BE2C (cell line): ENCODE measurements at regions not wholly inside any gene's neighbourhood (a gene's known extent, or its start where the extent isn't known, plus 50 kb on each side); places are given as distances from the start of the nearest gene placed in this dataset.

ENCODE experiments used
- DNase-seq: peaks from one replicate; pipeline ENCODE4 v3.0.0-alpha.2; 2020
- H3K27me3 ChIP-seq: fragments of 250-450 bp; sonication (Bioruptor Pico); 2 replicates; pipeline ENCODE4 v1.5.1; 2020; ENCODE audit warnings: mild to moderate bottlenecking
- H3K36me3 ChIP-seq: fragments of 250-450 bp; sonication (Bioruptor Pico); 2 replicates; pipeline ENCODE4 v1.5.1; 2020; ENCODE audit warnings: mild to moderate bottlenecking
- H3K4me1 ChIP-seq: fragments of 250-450 bp; sonication (Bioruptor Pico); 2 replicates; pipeline ENCODE4 v1.5.1; 2020
- H3K4me3 ChIP-seq: 2 replicates; pipeline ENCODE4 v1.5.1; 2011; ENCODE audit warnings: low read depth, low read length
- H3K9me3 ChIP-seq: fragments of 250-450 bp; sonication (Bioruptor Pico); 2 replicates; pipeline ENCODE4 v1.5.1; 2020
- CTCF ChIP-seq: IDR thresholded peaks from 2 replicates; pipeline ENCODE4 v1.5.1; 2012; ENCODE audit warnings: mild to moderate bottlenecking, low read depth, low read length

GRCh38 chr5:6087576-6087975, 290.8 kb downstream of the MED10 start:
- no peak for DNase-seq
- TF ChIP-seq CTCF, result no peak
- Histone ChIP-seq H3K4me3 (no peak overlapping the region), H3K9me3 (no peaks in the 10 kb centered on the region), H3K27me3 (no peaks in the 10 kb centered on the region), H3K36me3 (no peaks in the 10 kb centered on the region), H3K4me1 (no peaks in the 10 kb centered on the region)

- no peak for DNase-seq
- Histone ChIP-seq H3K27me3 (no peaks in the 10 kb centered on the region), H3K4me3 (no peak overlapping the region), H3K9me3 (no peaks in the 10 kb centered on the region), H3K36me3 (no peaks in the 10 kb centered on the region), H3K4me1 (peaks cover under 1% of the 10 kb centered on the region; the same call in 1 of the 2 replicates)
- TF ChIP-seq CTCF, result no peak
These were observed 291.5 kb downstream of the MED10 start for GRCh38 chr5:6086871-6087270.

GRCh38 chr5:6085341-6085860, 292.9 kb downstream of the MED10 start:
- Histone ChIP-seq H3K9me3 (no peaks in the 10 kb centered on the region), H3K4me1 (peaks cover 6% of the 10 kb centered on the region; the same call in 1 of the 2 replicates), H3K36me3 (no peaks in the 10 kb centered on the region), H3K4me3 (no peak overlapping the region), H3K27me3 (no peaks in the 10 kb centered on the region)
- no peak for TF ChIP-seq CTCF
- DNase-seq, result no peak

GRCh38 chr5:6084836-6085235, 293.5 kb downstream of the MED10 start:
- no peaks in the 10 kb centered on the region for H3K9me3 ChIP-seq
- no peaks in the 10 kb centered on the region for H3K36me3 ChIP-seq
- H3K4me1 ChIP-seq, result peaks cover 6% of the 10 kb centered on the region; the same call in 1 of the 2 replicates
- TF ChIP-seq CTCF, result no peak
- no peak overlapping the region for H3K4me3 ChIP-seq
- H3K27me3 ChIP-seq, result no peaks in the 10 kb centered on the region
- no peak for DNase-seq

- no peaks in the 10 kb centered on the region for H3K36me3 ChIP-seq
- TF ChIP-seq CTCF, result no peak
- H3K4me1 ChIP-seq, result peaks cover 6% of the 10 kb centered on the region; the same call in 1 of the 2 replicates
- H3K9me3 ChIP-seq, result no peaks in the 10 kb centered on the region
- no peak overlapping the region for H3K4me3 ChIP-seq
- H3K27me3 ChIP-seq, result no peaks in the 10 kb centered on the region
- no peak for DNase-seq
These were observed 294.0 kb downstream of the MED10 start for GRCh38 chr5:6084376-6084775.

GRCh38 chr5:6083311-6083978, 294.9 kb downstream of the MED10 start:
- no peaks in the 10 kb centered on the region for H3K9me3 ChIP-seq
- peaks cover 6% of the 10 kb centered on the region; the same call in 1 of the 2 replicates for H3K4me1 ChIP-seq
- no peaks in the 10 kb centered on the region for H3K36me3 ChIP-seq
- no peak overlapping the region for H3K4me3 ChIP-seq
- H3K27me3 ChIP-seq, result no peaks in the 10 kb centered on the region
- no peak for TF ChIP-seq CTCF
- DNase-seq, result no peak
